Calu3 (cell line): ENCODE measurements at regions not wholly inside any gene's neighbourhood (a gene's known extent, or its start where the extent isn't known, plus 50 kb on each side); places are given as distances from the start of the nearest gene placed in this dataset.

ENCODE experiments used
- BruUV-seq: library from RNA; stranded (reverse); fragments of 400-500 nt; replicated peaks from 2 replicates; lab custom pipeline; 2021; lab: Mats Ljungman, UMichigan
- CTCF ChIA-PET: fragments of 300-600 bp; sonication (Branson Sonifier 250); formaldehyde crosslinking; loops from one replicate; lab custom pipeline; 2022; ENCODE audit warnings: antibody characterized with exemption; lab: Charles Lee
- DNase-seq: peaks from one replicate; pipeline ENCODE4 v3.0.0; 2022
- H3K27ac Mint-ChIP-seq: one replicate; pipeline ENCODE4 v1.8.0; 2022; ENCODE audit warnings: mixed read lengths; ENCODE audit not compliant: unreplicated experiment
- H3K27me3 Mint-ChIP-seq: one replicate; pipeline ENCODE4 v1.8.0; 2022; ENCODE audit warnings: mixed read lengths; ENCODE audit not compliant: unreplicated experiment
- H3K36me3 Mint-ChIP-seq: one replicate; pipeline ENCODE4 v1.8.0; 2022; ENCODE audit warnings: mild to moderate bottlenecking, moderate library complexity, mixed read lengths; ENCODE audit not compliant: insufficient read depth, unreplicated experiment
- H3K4me1 Mint-ChIP-seq: one replicate; pipeline ENCODE4 v1.8.0; 2022; ENCODE audit warnings: mild to moderate bottlenecking, low read depth, mixed read lengths; ENCODE audit not compliant: unreplicated experiment
- H3K4me3 Mint-ChIP-seq: one replicate; pipeline ENCODE4 v1.8.0; 2022; ENCODE audit warnings: mild to moderate bottlenecking, low read depth, moderate library complexity, mixed read lengths; ENCODE audit not compliant: unreplicated experiment
- H3K9me3 Mint-ChIP-seq: one replicate; pipeline ENCODE4 v1.8.0; 2022; ENCODE audit warnings: low read depth, mixed read lengths; ENCODE audit not compliant: unreplicated experiment
- CTCF ChIP-seq: fragments of 200-600 bp; IDR thresholded peaks from one replicate; pipeline ENCODE4 v1.8.0; 2022; ENCODE audit warnings: antibody characterized with exemption; ENCODE audit not compliant: unreplicated experiment
- intact Hi-C: fragments of 100-400 bp; cut with micrococcal nuclease; formaldehyde crosslinking; loops from one replicate; pipeline ENCODE4 v1.10.0; 2022; ENCODE audit not compliant: unreplicated experiment

- Mint-ChIP-seq H3K4me1 (no peaks in the 10 kb centered on the region), H3K27me3 (no peaks in the 10 kb centered on the region), H3K4me3 (no peak overlapping the region), H3K27ac (no peak overlapping the region), H3K9me3 (peaks cover 2% of the 10 kb centered on the region), H3K36me3 (no peaks in the 10 kb centered on the region)
- TF ChIP-seq CTCF = no peak
- CTCF ChIA-PET = no interaction called here
- intact Hi-C loops = no loop called here
- no peak for DNase-seq
- no TSS peak for BruUV-seq
Measured at GRCh38 chr1:102050556-102050955, 53.8 kb upstream of the OLFM3 start.

GRCh38 chr1:102047724-102048123 lies 51.0 kb upstream of the OLFM3 start:
- intact Hi-C loops = no loop called here
- no peak for TF ChIP-seq CTCF
- CTCF ChIA-PET = no interaction called here
- BruUV-seq = no TSS peak
- DNase-seq = no peak
- no peaks in the 10 kb centered on the region for H3K36me3 Mint-ChIP-seq
- no peaks in the 10 kb centered on the region for H3K27me3 Mint-ChIP-seq
- no peaks in the 10 kb centered on the region for H3K9me3 Mint-ChIP-seq
- H3K4me1 Mint-ChIP-seq = no peaks in the 10 kb centered on the region
- no peak overlapping the region for H3K4me3 Mint-ChIP-seq
- no peak overlapping the region for H3K27ac Mint-ChIP-seq
